Mesenchymal stem cell (in vitro differentiated cells and primary cell): ENCODE measurements at regions not wholly inside any gene's neighbourhood (a gene's known extent, or its start where the extent isn't known, plus 50 kb on each side); places are given as distances from the start of the nearest gene placed in this dataset.

Source experiments
- DNase-seq: peaks from one replicate; pipeline ENCODE4 v3.0.0-alpha.2; 2013
- H2AFZ ChIP-seq: one replicate; pipeline ENCODE4 v1.6.1; 2013; ENCODE audit warnings: low read depth, mild to moderate bottlenecking, control low read depth, inconsistent platforms, low read length, moderate library complexity
- H2AK5ac ChIP-seq: 2 replicates; pipeline ENCODE4 v1.6.1; 2013; ENCODE audit warnings: low read length, moderate library complexity, mild to moderate bottlenecking, inconsistent platforms; ENCODE audit not compliant: severe bottlenecking
- H2BK120ac ChIP-seq: one replicate; pipeline ENCODE4 v1.6.1; 2013; ENCODE audit warnings: low read depth, mild to moderate bottlenecking, inconsistent platforms, low read length, moderate library complexity
- H2BK12ac ChIP-seq, 2 experiments: one replicate each; pipeline ENCODE4 v1.6.1; 2013; ENCODE audit warnings: inconsistent platforms in 2 of 2, low read length in 2 of 2, mild to moderate bottlenecking in 2 of 2, moderate library complexity in 2 of 2, control low read depth in 1 of 2
- H2BK15ac ChIP-seq: one replicate; pipeline ENCODE4 v1.6.1; 2013; ENCODE audit warnings: mild to moderate bottlenecking, low read depth, inconsistent platforms; ENCODE audit not compliant: poor library complexity, severe bottlenecking
- H2BK5ac ChIP-seq: 2 replicates; pipeline ENCODE4 v1.6.1; 2013; ENCODE audit warnings: low read depth, mild to moderate bottlenecking, low read length, control low read depth, inconsistent platforms; ENCODE audit not compliant: poor library complexity, severe bottlenecking
- H3K14ac ChIP-seq, 2 experiments: one replicate each; pipeline ENCODE4 v1.6.1; 2013; ENCODE audit warnings: inconsistent platforms in 2 of 2, low read length in 2 of 2, control low read depth in 1 of 2, mild to moderate bottlenecking in 1 of 2, moderate library complexity in 1 of 2
- H3K18ac ChIP-seq, 2 experiments: one replicate each; pipeline ENCODE4 v1.6.1; 2013; ENCODE audit warnings: inconsistent platforms in 2 of 2, low read length in 2 of 2, control low read depth in 1 of 2, low read depth in 1 of 2, mild to moderate bottlenecking in 1 of 2
- H3K23ac ChIP-seq, 2 experiments: one replicate each; pipeline ENCODE4 v1.6.1; 2013; ENCODE audit warnings: inconsistent platforms in 2 of 2, low read length in 2 of 2, mild to moderate bottlenecking in 2 of 2, moderate library complexity in 2 of 2, control low read depth in 1 of 2
- H3K27ac ChIP-seq: 2 replicates; pipeline ENCODE4 v1.5.1; 2013; ENCODE audit warnings: mild to moderate bottlenecking, moderate library complexity, low read length, control low read depth, inconsistent platforms; ENCODE audit not compliant: poor library complexity, severe bottlenecking
- H3K27me3 ChIP-seq, 2 experiments: 2 replicates each; pipeline versions ENCODE4 v1.6.1 to v1.7.0; 2013; ENCODE audit warnings: low read length in 2 of 2, mild to moderate bottlenecking in 2 of 2, moderate library complexity in 2 of 2, control low read depth in 1 of 2, inconsistent platforms in 1 of 2; ENCODE audit not compliant: control insufficient read depth in 1 of 2, insufficient read depth in 1 of 2
- H3K36me3 ChIP-seq, 2 experiments: 2 replicates each; pipeline versions ENCODE4 v1.6.1 to v1.7.0; 2013; ENCODE audit warnings: low read length in 2 of 2, control low read depth in 1 of 2, inconsistent platforms in 1 of 2, low read depth in 1 of 2, mild to moderate bottlenecking in 1 of 2; ENCODE audit not compliant: insufficient read depth in 2 of 2, control insufficient read depth in 1 of 2
- H3K4ac ChIP-seq, 2 experiments: one replicate each; pipeline ENCODE4 v1.6.1; 2013; ENCODE audit warnings: inconsistent platforms in 2 of 2, low read length in 2 of 2, mild to moderate bottlenecking in 2 of 2, moderate library complexity in 2 of 2, control low read depth in 1 of 2, low read depth in 1 of 2
- H3K4me1 ChIP-seq: 2 replicates; pipeline ENCODE4 v1.6.1; 2013; ENCODE audit warnings: low read depth, low read length, control low read depth; ENCODE audit not compliant: control insufficient read depth, insufficient read depth
- H3K4me2 ChIP-seq: 2 replicates; pipeline ENCODE4 v1.6.1; 2013; ENCODE audit warnings: low read length, mild to moderate bottlenecking, inconsistent platforms; ENCODE audit not compliant: poor library complexity, severe bottlenecking
- H3K4me3 ChIP-seq, 2 experiments: 2 replicates each; pipeline versions ENCODE4 v1.5.1 to v1.7.0; 2013; ENCODE audit warnings: low read length in 2 of 2, mild to moderate bottlenecking in 2 of 2, control low read depth in 1 of 2, low read depth in 1 of 2; ENCODE audit not compliant: insufficient read depth in 1 of 2
- H3K79me1 ChIP-seq: replicated peaks from 2 replicates; pipeline ENCODE4 v1.6.1; 2013; ENCODE audit warnings: mild to moderate bottlenecking, control low read depth, low read length, inconsistent platforms; ENCODE audit not compliant: poor library complexity, severe bottlenecking
- H3K9ac ChIP-seq: 2 replicates; pipeline ENCODE4 v1.7.0; 2013; ENCODE audit warnings: mild to moderate bottlenecking, low read length, moderate library complexity
- H3K9me3 ChIP-seq: 2 replicates; pipeline ENCODE4 v1.7.0; 2013; ENCODE audit warnings: mild to moderate bottlenecking, low read length; ENCODE audit not compliant: control insufficient read depth
- H4K8ac ChIP-seq: one replicate; pipeline ENCODE4 v1.6.1; 2013; ENCODE audit warnings: inconsistent platforms, mild to moderate bottlenecking, low read length, moderate library complexity
- H4K91ac ChIP-seq: one replicate; pipeline ENCODE4 v1.6.1; 2013; ENCODE audit warnings: mild to moderate bottlenecking, low read length, inconsistent platforms
- WGBS: methylation state at CpG from one replicate; pipeline ENCODE4 v1.1.7; 2013; ENCODE audit warnings: mixed read lengths; 5-methylcytosine and 5-hydroxymethylcytosine counted together

- Histone ChIP-seq H3K4me1 (peaks cover 43% of the 10 kb centered on the region), H3K27me3 (no peaks in the 10 kb centered on the region), H3K14ac (peak overlapping the region in 1 of 2 experiments; percentile 98), H2AK5ac (no peak overlapping the region), H3K4me3 (peak overlapping the region; percentile 3 to 85), H3K36me3 (no peaks in the 10 kb centered on the region), H3K9me3 (no peaks in the 10 kb centered on the region), H3K4me2 (peak overlapping the region; percentile 46), H2BK5ac (no peak overlapping the region), H2AFZ (no peak overlapping the region), H3K18ac (peak overlapping the region; percentile 54 to 100), H2BK12ac (peak overlapping the region; percentile 63 to 96), H4K8ac (peak overlapping the region; percentile 73), H4K91ac (peak overlapping the region; percentile 87), H3K27ac (peak overlapping the region; percentile 59), H3K23ac (no peak overlapping the region), H3K79me1 (no peaks in the 10 kb centered on the region), H2BK15ac (no peak overlapping the region), H3K4ac (peak overlapping the region; percentile 31 to 88), H2BK120ac (peak overlapping the region; percentile 9), H3K9ac (peak overlapping the region; percentile 96)
- peak; percentile 92 for DNase-seq
- WGBS, result 51% methylated on average over 18 of the region's 20 CpGs
Measured at GRCh38 chr7:155206318-155207020, 91.2 kb upstream of the INSIG1 start.

- peak overlapping the region; percentile 42 to 85 for H2BK12ac ChIP-seq
- no peak overlapping the region for H2AK5ac ChIP-seq
- no peak overlapping the region for H3K23ac ChIP-seq
- H3K79me1 ChIP-seq, result no peaks in the 10 kb centered on the region
- no peak overlapping the region for H3K4me3 ChIP-seq
- H2BK5ac ChIP-seq, result no peak overlapping the region
- peaks cover 0 to 4% of the 10 kb centered on the region in 2 experiments for H3K36me3 ChIP-seq
- peak overlapping the region; percentile 12 for H4K8ac ChIP-seq
- H3K27me3 ChIP-seq, result no peaks in the 10 kb centered on the region
- H3K14ac ChIP-seq, result no peak overlapping the region
- WGBS, result 94% methylated on average over 13 of the region's 13 CpGs
- H2BK15ac ChIP-seq, result no peak overlapping the region
- no peak overlapping the region for H3K4me2 ChIP-seq
- no peak for DNase-seq
- H3K4me1 ChIP-seq, result peaks cover 43% of the 10 kb centered on the region
- no peak overlapping the region for H3K4ac ChIP-seq
- no peaks in the 10 kb centered on the region for H3K9me3 ChIP-seq
- peak overlapping the region in 1 of 2 experiments; percentile 42 for H3K18ac ChIP-seq
- H2BK120ac ChIP-seq, result no peak overlapping the region
- H3K9ac ChIP-seq, result peak overlapping the region; percentile 96
- H3K27ac ChIP-seq, result no peak overlapping the region
- H2AFZ ChIP-seq, result no peak overlapping the region
- peak overlapping the region; percentile 52 for H4K91ac ChIP-seq
Measured at GRCh38 chr7:155207326-155208002, 90.2 kb upstream of the INSIG1 start.

- H3K14ac ChIP-seq, result peak overlapping the region in 1 of 2 experiments; percentile 68
- no peaks in the 10 kb centered on the region for H3K79me1 ChIP-seq
- H2AFZ ChIP-seq, result no peak overlapping the region
- 76% methylated on average over 15 of the region's 15 CpGs for WGBS
- H3K23ac ChIP-seq, result no peak overlapping the region
- DNase-seq, result peak; percentile 24
- no peaks in the 10 kb centered on the region for H3K27me3 ChIP-seq
- no peak overlapping the region for H4K91ac ChIP-seq
- no peak overlapping the region for H2BK15ac ChIP-seq
- no peak overlapping the region for H4K8ac ChIP-seq
- H2AK5ac ChIP-seq, result peak overlapping the region; percentile 27
- H2BK120ac ChIP-seq, result no peak overlapping the region
- no peak overlapping the region for H3K4me3 ChIP-seq
- H3K9ac ChIP-seq, result no peak overlapping the region
- H2BK5ac ChIP-seq, result no peak overlapping the region
- peak overlapping the region in 1 of 2 experiments; percentile 7 for H2BK12ac ChIP-seq
- no peaks in the 10 kb centered on the region for H3K9me3 ChIP-seq
- H3K18ac ChIP-seq, result peak overlapping the region in 1 of 2 experiments; percentile 54
- H3K4ac ChIP-seq, result no peak overlapping the region
- peaks cover 0 to 4% of the 10 kb centered on the region in 2 experiments for H3K36me3 ChIP-seq
- H3K27ac ChIP-seq, result no peak overlapping the region
- H3K4me1 ChIP-seq, result peaks cover 32% of the 10 kb centered on the region
- H3K4me2 ChIP-seq, result no peak overlapping the region
Measured at GRCh38 chr7:155208681-155209477, 88.8 kb upstream of the INSIG1 start.
